Adrenal gland (tissue), 5 donors: ENCODE measurements at regions not wholly inside any gene's neighbourhood (a gene's known extent, or its start where the extent isn't known, plus 50 kb on each side); places are given as distances from the start of the nearest gene placed in this dataset.

Experiments
- POLR2A ChIP-seq, 2 donors: fragments of 450-650 bp; IDR thresholded peaks; one replicate each; pipeline ENCODE4 v1.6.1; 2017; ENCODE audit warnings: antibody characterized with exemption in 2 of 2, mild to moderate bottlenecking in 2 of 2, moderate library complexity in 1 of 2
- TF ChIP-seq, protein P1 (sequence below), 6 experiments: fragments of 450-650 bp in 4 of 6; fragments of 200-600 bp in 2 of 6; sonication (generic) in 1 of 6; IDR thresholded peaks; 1 replicate in 5 of 6; 2 replicates in 1 of 6; pipeline versions ENCODE4 v1.5.1 to v1.8.0; 2016 to 2021; ENCODE audit warnings: antibody characterized with exemption in 6 of 6, mild to moderate bottlenecking in 2 of 6, moderate library complexity in 1 of 6
- donor health status: DM: no; HTN: no; CAD: no.

DNA sequence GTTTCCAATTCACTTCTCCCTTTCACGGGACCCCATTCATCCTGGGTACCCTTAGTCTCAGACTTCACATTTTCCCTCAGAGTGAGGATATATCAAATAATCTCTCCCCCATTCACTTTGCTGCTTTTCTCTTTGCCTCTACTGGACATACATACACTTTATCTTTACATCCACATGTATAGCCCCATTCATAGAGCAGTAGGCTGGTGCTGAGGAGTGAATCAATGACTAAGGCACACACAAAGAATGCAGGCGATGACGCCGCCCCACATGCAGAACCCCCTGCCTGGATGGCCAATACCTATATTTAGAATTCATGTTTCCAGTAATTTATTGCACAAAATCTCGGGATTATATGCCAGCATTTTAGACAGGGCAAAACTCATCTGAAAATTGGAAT, 554.3 kb upstream of the TENM3 start:
- TF ChIP-seq POLR2A (IDR thresholded peaks at IDR 0.05): no peak
- TF ChIP-seq, protein P1, sequence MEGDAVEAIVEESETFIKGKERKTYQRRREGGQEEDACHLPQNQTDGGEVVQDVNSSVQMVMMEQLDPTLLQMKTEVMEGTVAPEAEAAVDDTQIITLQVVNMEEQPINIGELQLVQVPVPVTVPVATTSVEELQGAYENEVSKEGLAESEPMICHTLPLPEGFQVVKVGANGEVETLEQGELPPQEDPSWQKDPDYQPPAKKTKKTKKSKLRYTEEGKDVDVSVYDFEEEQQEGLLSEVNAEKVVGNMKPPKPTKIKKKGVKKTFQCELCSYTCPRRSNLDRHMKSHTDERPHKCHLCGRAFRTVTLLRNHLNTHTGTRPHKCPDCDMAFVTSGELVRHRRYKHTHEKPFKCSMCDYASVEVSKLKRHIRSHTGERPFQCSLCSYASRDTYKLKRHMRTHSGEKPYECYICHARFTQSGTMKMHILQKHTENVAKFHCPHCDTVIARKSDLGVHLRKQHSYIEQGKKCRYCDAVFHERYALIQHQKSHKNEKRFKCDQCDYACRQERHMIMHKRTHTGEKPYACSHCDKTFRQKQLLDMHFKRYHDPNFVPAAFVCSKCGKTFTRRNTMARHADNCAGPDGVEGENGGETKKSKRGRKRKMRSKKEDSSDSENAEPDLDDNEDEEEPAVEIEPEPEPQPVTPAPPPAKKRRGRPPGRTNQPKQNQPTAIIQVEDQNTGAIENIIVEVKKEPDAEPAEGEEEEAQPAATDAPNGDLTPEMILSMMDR (IDR thresholded peaks at IDR 0.05): no peak
